ENCODE measurements at regions not wholly inside any gene's neighbourhood (a gene's known extent, or its start where the extent isn't known, plus 50 kb on each side); places are given as distances from the start of the nearest gene placed in this dataset.
A peak's percentile ranks its signal among the peaks of the same experiment; 100 is the strongest.

GRCh38 chr3:193777524-193777923 lies 184.5 kb downstream of the OPA1 start:
- no peak for DNase-seq

GRCh38 chr3:193778676-193779075 lies 185.7 kb downstream of the OPA1 start:
- no peaks in the 10 kb centered on the region for H3K27me3 ChIP-seq
- no peak for DNase-seq
- 55 to 67% methylated on average over 9 to 10 of the region's 10 CpGs for WGBS, 2 donors
- H3K27ac ChIP-seq, result no peak overlapping the region
- intact Hi-C loops (cut with DNase I), result no loop called here
- no peak overlapping the region for H3K4me3 ChIP-seq
- no peaks in the 10 kb centered on the region for H3K9me3 ChIP-seq
- no peak for ATAC-seq
- no peaks in the 10 kb centered on the region for H3K36me3 ChIP-seq (replicated peaks in 1 of 2; ENCODE audit: insufficient read depth in 1 of 2, low read depth in 2 of 2)
- TF ChIP-seq CTCF (IDR thresholded peaks at IDR 0.05), result no peak
- no peak for TF ChIP-seq POLR2A (IDR thresholded peaks at IDR 0.05)
- peaks cover 22% of the 10 kb centered on the region for H3K4me1 ChIP-seq

More at GRCh38 chr3:193777524-193777923, 184.5 kb downstream of the OPA1 start:
- Histone ChIP-seq H3K9me3 (no peaks in the 10 kb centered on the region), H3K36me3 (replicated peaks in 1 of 2; ENCODE audit: insufficient read depth in 1 of 2, low read depth in 2 of 2) (no peaks in the 10 kb centered on the region), H3K27me3 (no peaks in the 10 kb centered on the region), H3K27ac (no peak overlapping the region), H3K4me3 (no peak overlapping the region), H3K4me1 (peaks cover 16% of the 10 kb centered on the region)
- TF ChIP-seq CTCF (IDR thresholded peaks at IDR 0.05), result no peak
- no peak for TF ChIP-seq POLR2A (IDR thresholded peaks at IDR 0.05)
- ATAC-seq, result no peak
- intact Hi-C loops (cut with DNase I), result no loop called here
- WGBS, 2 donors, result 43 to 53% methylated on average over 7 to 9 of the region's 9 CpGs

- ATAC-seq (no peak), DNase-seq (no peak)
- Histone ChIP-seq H3K4me3 (no peak overlapping the region), H3K36me3 (replicated peaks in 1 of 2; ENCODE audit: insufficient read depth in 1 of 2, low read depth in 2 of 2) (no peaks in the 10 kb centered on the region), H3K4me1 (peaks cover 22% of the 10 kb centered on the region), H3K27ac (no peak overlapping the region), H3K9me3 (no peaks in the 10 kb centered on the region), H3K27me3 (no peaks in the 10 kb centered on the region)
- TF ChIP-seq CTCF (IDR thresholded peaks at IDR 0.05) (no peak), POLR2A (IDR thresholded peaks at IDR 0.05) (no peak)
- intact Hi-C loops (cut with DNase I), result loop anchor here (10.0 kb wide), 1 partner anchor 205 kb away; no protein-coding TSS in a partner anchor
- 61 to 62% methylated on average over 6 of the region's 6 CpGs for WGBS, 2 donors
Observed at GRCh38 chr3:193779933-193780332, 186.9 kb downstream of the OPA1 start.

GRCh38 chr3:193780397-193780796 lies 187.4 kb downstream of the OPA1 start:
- intact Hi-C loops (cut with DNase I), result loop anchor here (10.0 kb wide), 1 partner anchor 204 kb away; no protein-coding TSS in a partner anchor
- Histone ChIP-seq H3K27ac (no peak overlapping the region), H3K27me3 (no peaks in the 10 kb centered on the region), H3K4me3 (no peak overlapping the region), H3K4me1 (peaks cover 22% of the 10 kb centered on the region), H3K36me3 (replicated peaks in 1 of 2; ENCODE audit: insufficient read depth in 1 of 2, low read depth in 2 of 2) (no peaks in the 10 kb centered on the region), H3K9me3 (no peaks in the 10 kb centered on the region)
- DNase-seq, result no peak
- ATAC-seq, result no peak
- TF ChIP-seq CTCF (IDR thresholded peaks at IDR 0.05) (no peak), POLR2A (IDR thresholded peaks at IDR 0.05) (no peak)
- 37 to 42% methylated on average over 8 of the region's 8 CpGs for WGBS, 2 donors

- ATAC-seq (peak; percentile 85), DNase-seq (peak; percentile 74 to 77 (median 74))
- Histone ChIP-seq H3K4me1 (peaks cover 22% of the 10 kb centered on the region), H3K36me3 (replicated peaks in 1 of 2; ENCODE audit: insufficient read depth in 1 of 2, low read depth in 2 of 2) (no peaks in the 10 kb centered on the region), H3K27ac (no peak overlapping the region), H3K4me3 (no peak overlapping the region), H3K9me3 (no peaks in the 10 kb centered on the region), H3K27me3 (no peaks in the 10 kb centered on the region)
- 19 to 21% methylated on average over 7 to 11 of the region's 11 CpGs for WGBS, 2 donors
- TF ChIP-seq POLR2A (IDR thresholded peaks at IDR 0.05), result no peak
- peak; percentile 69 to 86 (median 80) for TF ChIP-seq CTCF (IDR thresholded peaks at IDR 0.05)
- intact Hi-C loops (cut with DNase I), result loop anchor here (10.0 kb wide), 1 partner anchor 204 kb away; no protein-coding TSS in a partner anchor
Observed at GRCh38 chr3:193780810-193781478, 187.9 kb downstream of the OPA1 start.
